Thyroid gland (tissue), 4 donors: ENCODE measurements at regions not wholly inside any gene's neighbourhood (a gene's known extent, or its start where the extent isn't known, plus 50 kb on each side); places are given as distances from the start of the nearest gene placed in this dataset.

Experiments used
- CTCF ChIP-seq, 6 experiments: fragments of 200-600 bp in 3 of 6; fragments of 450-650 bp in 3 of 6; sonication (generic) in 3 of 6; IDR thresholded peaks; one replicate each; pipeline ENCODE4 v1.5.1; 2016 to 2019; ENCODE audit warnings: antibody characterized with exemption in 6 of 6, mild to moderate bottlenecking in 2 of 6, inconsistent platforms in 1 of 6, moderate library complexity in 1 of 6
- POLR2A ChIP-seq, 2 donors: fragments of 450-650 bp; IDR thresholded peaks; one replicate each; pipeline ENCODE4 v1.6.1; 2017; ENCODE audit warnings: antibody characterized with exemption in 2 of 2, mild to moderate bottlenecking in 2 of 2, moderate library complexity in 1 of 2

GRCh38 chr10:117619223-117619622 is 76.7 kb downstream of the EMX2 start:
- TF ChIP-seq CTCF (IDR thresholded peaks at IDR 0.05) (no peak), POLR2A (IDR thresholded peaks at IDR 0.05) (no peak)
